M059J (cell line): ENCODE measurements at regions not wholly inside any gene's neighbourhood (a gene's known extent, or its start where the extent isn't known, plus 50 kb on each side); places are given as distances from the start of the nearest gene placed in this dataset.
"Not testable (repeated sequence)": the region's sequence is repeated elsewhere in the genome, so short reads cannot be mapped to it uniquely, and the experiment has no call there.

Experiments used
- DNase-seq: peaks from one replicate; pipeline ENCODE4 v3.0.0-alpha.2; 2012; ENCODE audit warnings: low read depth

DNA sequence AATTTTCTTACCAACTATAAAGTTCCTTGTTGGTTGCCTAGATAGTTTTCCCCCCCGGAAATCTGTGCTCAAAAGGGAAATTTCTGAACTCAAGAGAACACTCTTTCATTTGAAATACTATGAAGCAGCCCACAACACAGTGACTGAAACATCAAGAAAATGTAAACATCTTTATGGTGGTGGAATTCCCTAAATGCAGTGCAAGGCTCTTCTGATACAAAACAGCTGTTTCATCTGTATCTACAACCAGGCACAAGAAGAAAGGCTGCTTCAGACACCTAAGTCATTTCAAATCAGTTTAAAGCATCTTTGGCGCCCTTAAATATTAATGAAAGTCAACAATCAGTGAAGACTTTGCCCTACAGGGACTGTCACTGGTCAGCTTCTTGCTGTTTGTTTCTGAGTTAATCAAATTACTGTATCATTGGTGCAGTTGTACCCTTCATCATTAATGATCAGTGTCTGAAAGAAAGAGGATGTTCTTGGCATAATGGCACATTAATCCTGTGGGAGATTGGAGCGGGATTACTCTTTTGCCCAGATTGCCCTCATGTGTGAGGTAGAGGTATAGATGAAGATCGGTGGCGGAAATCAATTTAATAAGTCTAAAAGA is 947.0 kb downstream of the NR2F1-AS1 start:
- DNase-seq, result no peak

DNA sequence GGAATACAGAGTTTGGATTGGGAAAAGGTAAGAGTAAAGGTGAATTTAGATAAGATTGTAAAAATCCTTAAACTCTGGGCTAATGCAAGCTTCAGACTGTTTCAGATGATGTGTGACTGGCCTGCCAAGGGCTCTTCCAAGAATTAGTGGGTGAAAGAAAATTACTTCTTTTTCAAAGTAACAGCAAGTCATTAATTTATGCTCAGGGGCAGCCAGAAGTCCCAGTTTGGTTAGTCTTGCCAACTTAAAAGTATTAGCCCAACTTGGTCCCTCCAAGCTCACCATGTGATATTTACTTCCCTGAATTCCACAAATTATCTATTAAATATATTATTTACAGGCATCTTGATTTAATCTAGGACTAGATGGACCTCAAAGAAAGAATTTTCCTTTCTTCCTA is 947.8 kb downstream of the NR2F1-AS1 start:
- DNase-seq, result no peak

DNA sequence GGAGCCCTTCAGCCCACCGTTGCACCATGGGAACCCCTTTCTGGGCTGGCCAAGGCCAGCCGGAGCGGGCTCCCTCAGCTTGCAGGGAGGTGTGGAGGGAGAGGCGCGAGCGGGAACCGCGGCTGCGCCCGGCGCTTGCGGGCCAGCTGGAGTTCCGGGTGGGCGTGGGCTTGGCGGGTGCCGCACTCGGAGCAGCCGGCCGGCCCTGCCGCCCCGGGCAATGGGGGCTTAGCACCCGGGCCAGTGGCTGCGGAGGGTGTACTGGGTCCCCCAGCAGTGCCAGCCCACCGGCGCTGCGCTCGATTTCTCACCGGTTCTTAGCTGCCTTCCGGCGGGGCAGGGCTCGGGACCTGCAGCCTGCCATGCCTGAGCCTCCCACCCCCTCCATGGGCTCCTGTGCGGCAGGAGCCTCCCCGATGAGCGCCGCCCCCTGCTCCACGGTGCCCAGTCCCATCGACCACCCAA is 949.8 kb downstream of the NR2F1-AS1 start:
- not testable (repeated sequence) for DNase-seq

DNA sequence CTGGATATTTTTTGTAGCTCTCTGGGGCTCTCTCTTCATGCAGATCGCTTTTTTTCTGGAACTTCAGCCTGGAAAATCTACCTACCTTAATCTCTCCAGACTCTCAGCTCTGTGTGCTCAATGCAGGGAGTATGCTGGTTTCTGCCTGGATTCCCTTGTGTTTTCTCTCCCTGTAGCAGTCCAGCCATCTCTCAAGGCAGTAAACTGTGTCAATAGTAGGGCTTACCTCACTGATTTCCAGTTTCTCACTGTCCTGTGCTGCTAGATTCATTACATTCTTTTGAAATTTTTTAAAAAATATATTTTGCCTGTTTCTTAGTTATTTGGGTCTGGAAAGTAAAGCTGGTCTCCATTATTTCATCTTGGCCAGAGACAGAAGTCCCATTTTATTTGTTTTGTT is 951.4 kb downstream of the NR2F1-AS1 start:
- DNase-seq, result no peak

DNA sequence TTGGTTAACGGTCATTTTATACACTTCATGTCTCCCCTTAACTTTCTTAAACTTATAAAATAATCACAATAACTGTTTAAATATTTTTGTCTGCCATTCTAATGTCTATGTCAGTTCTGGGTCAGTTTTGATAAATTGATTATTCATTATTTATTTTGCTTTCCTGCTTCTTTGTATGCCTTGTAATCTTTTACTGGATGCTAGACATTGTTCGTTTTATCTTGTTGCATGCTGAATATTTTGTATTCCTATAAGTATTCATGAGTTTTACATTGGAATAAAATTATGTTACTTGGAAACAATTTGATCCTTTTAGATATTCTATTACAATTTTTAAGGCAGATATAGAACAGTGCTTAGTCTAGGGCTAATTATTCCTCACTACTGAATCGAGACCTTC is 952.0 kb downstream of the NR2F1-AS1 start:
- no peak for DNase-seq

DNA sequence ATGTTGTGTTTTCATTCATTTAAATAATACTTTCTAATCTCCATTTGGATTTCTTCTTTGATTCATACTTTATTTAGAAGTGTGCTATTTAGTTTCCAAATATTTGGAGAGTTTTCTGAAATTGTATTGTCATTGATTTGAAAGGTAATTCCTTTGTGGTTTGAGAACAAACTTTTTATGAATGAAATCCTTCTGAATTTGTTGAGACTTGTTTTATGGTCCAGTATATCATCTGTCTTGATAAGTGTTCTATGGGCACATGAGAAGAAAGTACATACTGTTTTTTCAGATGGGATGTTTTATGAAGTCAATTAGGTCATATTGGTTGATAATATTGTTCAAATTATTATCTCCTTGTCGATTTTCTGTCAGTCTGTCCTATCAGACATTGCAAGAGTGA is 953.8 kb downstream of the NR2F1-AS1 start:
- DNase-seq, result no peak

DNA sequence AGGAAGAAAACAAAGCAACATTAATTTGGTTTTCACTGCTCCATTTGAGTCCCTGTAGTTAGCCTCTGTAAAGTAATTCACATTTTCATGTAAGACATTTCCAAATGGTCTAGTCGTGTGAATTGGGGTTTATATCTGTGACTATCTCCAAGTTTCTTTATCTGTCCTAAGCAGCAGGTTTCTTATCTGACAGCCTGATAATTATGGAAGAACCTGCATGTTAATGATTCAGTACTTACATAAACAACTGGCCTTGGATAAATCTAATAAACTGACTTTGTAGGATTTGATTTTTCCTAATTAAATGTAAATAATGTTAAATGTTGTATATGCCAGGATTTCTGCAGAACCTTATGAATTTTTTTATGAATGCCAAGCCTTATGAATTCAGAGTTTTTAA is 964.9 kb downstream of the NR2F1-AS1 start:
- DNase-seq, result no peak

DNA sequence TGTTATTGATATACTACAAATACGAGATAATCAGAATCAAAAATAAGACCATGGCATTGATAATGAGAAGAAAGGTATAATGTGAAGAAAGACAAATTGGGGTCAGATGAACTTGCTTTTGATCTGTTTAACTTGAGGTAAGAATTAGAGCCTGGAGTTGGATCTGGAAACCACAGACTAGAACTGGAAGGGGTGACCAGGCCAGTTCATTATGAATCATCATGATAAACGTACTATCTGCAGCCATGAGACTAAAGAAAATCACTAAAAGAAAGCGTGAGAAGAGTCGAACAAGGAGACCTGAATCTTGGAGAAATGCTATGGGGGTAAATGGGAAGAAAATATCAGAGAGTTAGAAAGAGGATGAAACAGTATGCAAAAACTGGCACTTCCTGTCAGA is 967.5 kb downstream of the NR2F1-AS1 start:
- DNase-seq, result peak; percentile 81

DNA sequence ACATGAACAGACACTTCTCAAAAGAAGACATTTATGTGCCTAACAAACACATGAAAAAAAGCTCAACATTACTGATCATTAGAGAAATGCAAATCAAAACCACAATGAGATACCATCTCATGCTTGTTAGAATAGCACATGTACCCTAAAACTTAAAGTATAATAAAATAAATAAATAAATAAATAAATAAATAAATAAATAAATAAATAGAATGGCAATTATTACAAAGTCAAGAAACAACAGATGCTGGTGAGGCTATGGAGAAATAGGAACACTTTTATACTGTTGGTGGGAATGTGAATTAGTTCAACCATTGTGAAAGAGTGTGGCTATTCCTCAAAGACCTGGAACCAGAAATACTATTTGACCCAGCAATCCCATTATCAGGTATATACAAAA is 970.6 kb downstream of the NR2F1-AS1 start:
- DNase-seq, result not testable (repeated sequence)

DNA sequence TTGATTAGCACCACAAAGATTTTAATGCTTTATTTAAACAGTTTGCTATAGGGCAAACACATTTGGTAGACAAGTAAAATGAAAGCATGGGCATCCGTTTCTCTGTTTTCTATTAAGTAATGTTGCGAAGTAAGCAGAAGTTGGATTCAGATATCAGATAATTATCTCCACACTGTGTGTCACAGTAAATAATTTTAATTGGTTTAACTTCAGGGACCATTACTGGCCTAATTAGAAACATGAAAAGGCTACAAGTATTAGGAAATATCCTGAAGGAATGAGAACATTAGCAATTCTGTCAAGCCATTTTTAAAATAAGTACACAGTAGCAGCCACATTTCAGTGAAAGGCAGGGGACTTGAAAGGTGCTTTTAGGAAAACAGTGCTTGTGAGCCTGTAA is 975.4 kb downstream of the NR2F1-AS1 start:
- no peak for DNase-seq

DNA sequence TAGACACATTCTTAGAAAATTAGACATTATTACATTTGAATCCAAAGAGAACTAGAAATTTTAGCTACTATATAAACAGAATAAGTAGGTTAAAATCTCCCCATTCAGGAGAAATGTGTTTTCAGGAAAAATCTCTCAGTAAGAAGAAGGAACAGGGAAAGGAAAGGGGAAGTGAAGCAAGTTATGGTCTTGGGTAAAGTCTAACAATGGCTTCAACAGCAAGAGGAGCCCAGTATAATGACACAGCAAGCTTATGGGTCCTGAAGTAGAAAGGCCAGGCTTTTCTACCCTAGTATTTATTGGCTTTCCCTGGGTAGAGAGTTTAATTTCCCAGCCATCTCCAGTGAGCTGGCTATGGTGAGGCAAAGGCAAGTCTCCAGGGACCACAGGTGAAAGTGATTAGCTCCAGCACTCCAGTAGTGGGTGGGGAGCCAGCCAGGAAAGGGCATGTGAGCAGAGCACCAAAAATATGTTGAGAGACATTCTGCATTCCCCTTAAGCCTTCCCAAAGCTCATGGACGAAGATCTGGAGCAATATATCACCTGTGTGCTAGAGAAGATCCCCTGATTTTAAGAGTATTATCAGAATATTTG is 981.7 kb downstream of the NR2F1-AS1 start:
- no peak for DNase-seq

DNA sequence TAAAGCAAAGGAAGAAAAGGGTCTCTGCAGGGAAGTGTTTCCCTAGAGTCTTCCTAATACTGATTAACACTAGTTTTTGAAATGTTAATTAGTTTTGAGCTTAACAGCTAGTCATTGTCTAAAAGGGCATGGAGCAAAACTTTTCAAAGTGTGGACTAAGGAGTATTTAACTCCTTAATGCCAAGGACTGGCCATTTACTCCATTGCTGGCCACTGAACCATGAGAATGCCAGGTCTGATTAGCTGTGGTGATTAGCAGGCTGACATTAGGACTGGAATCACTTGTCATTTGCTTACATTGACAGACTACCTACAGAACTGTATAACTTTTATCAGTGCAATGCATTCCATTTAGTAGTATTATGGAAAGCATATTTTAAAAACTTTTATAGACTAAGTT is 987.0 kb downstream of the NR2F1-AS1 start:
- no peak for DNase-seq

DNA sequence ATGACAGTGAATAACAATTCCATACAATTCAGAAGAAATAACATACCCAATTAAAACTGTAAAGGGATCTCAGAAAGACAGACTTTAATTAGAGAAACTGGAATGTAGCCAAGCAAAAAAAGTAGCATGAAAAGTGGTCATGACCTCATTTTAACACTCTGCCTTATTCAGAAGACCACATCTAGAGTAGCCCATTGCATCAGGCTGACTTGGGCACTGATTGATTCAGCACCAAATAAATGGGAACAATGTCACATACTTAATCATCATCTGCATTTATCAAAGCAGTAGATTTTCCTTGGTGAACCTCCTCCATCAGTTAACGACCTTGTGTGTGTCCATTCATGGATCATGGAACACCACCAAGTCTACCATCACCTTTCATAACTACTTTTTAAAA is 992.1 kb downstream of the NR2F1-AS1 start:
- DNase-seq, result no peak

DNA sequence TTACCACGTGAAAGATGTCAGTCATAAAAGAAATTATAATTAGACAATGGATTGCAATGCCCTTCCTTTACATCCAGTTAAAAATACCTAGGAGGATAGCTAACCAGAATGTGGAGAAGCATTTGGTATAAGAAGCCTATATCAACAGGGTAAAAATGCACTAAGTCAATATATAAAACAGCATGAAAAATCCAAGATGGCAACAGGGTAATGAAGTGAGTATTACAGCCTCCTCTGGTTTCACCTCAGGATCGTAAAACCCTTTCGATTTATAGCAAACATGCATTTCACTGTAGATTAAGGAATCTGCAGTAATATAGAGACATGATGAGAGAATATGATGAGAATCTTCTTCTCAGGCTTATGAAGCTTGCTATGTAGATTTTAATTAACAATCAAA is 999.3 kb downstream of the NR2F1-AS1 start:
- no peak for DNase-seq

DNA sequence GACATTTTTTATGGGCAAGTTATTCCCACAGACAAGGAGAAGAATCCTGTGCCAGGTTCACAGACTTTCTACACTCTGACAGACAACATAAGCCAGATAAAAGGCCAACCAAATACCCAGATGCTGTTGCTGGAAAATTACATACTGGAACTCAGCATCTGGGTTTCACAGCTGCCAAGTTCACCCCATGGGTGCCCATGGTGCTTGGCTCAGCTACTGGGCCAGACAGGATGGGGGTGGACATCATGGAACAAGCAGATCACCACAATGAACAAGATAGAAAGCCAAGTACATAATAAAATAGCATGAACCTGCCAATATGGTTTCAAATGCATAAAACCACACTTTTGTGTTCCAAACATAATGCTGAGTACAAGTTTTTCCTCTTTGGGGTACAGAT is 999.8 kb downstream of the NR2F1-AS1 start:
- DNase-seq, result peak; percentile 3

DNA sequence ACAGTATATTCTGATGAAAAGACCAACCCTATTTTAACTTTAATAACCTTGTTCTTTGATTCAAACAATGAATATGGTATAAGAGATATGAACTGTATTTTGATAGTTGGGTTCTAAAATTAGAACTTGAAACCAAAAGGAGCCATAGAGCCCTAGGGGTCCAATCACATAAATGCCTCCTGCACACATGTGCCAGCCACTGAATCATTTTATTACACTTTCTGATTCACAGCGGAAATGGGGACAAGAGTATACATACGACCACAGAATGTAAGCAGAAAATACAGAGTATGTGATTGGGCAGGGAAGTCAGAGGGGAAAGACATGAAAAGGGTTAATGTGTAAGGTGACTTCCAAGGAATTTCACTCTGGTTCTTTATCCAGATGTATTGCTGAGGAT is 1000.2 kb downstream of the NR2F1-AS1 start:
- DNase-seq, result peak; percentile 57

DNA sequence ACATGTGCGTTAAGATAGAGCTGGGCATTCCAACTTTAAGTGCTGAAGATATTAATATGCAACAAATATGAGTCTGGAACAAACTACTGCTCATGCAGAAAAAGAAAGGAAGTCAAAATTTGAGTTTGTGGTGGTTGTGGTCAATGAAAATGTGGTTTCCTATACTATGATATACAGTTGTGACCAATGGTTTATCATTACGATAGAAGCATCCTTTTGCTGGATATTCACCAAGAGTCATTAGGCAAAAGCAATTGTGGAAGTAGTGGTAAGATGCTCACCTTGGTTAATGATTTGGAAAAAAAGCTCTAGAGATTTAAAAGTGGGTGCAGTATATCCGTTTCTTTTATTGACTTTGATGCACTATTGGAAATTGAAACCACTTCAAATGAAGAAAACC is 1007.0 kb downstream of the NR2F1-AS1 start:
- no peak for DNase-seq

DNA sequence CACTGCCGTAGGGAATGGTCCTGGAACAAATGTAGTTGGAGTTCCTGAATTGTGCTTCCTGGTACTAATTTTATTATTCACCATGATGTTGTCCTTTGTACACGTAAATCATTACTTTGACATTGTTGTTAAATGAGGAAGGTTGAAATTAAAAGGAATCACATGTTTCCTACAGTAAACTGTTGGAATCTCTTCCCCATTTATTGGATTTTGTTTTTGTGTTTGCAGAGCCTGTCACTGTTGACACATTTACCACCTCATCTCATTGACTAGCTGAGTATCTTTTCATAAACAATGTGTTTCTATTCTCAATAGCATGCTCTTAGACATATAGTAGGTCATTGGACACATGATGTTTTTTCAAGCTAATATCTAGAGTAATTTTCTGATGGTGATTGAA is 1012.5 kb downstream of the NR2F1-AS1 start:
- DNase-seq, result no peak

DNA sequence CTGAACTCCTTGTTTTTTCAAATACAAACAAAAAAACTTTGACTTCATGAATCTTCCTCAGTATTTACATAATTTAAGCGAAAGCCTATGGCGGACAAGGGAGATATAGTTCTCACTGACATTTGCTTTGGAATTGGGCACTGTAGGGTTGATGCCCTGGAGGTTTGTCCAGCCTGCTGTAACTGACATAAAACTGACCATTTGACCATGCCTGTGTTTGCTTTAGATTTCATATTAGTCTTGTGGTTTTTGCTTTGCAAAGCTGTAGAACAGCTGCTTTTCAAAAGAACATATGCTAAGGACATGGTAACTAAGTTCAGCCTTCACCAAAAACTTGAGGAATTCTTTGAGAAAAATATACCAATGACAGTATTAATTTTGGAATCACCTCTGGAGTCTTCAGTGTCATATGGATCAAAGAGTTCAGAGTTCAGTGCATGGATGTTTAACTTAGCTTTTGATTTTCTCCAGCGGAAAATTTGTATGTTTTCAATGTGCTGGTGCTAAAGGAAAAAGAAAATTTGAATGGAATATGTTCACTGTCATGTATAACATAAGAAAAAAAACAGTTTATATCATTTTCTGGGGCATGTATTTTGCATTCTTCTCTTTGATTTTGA is 1013.1 kb downstream of the NR2F1-AS1 start:
- no peak for DNase-seq

DNA sequence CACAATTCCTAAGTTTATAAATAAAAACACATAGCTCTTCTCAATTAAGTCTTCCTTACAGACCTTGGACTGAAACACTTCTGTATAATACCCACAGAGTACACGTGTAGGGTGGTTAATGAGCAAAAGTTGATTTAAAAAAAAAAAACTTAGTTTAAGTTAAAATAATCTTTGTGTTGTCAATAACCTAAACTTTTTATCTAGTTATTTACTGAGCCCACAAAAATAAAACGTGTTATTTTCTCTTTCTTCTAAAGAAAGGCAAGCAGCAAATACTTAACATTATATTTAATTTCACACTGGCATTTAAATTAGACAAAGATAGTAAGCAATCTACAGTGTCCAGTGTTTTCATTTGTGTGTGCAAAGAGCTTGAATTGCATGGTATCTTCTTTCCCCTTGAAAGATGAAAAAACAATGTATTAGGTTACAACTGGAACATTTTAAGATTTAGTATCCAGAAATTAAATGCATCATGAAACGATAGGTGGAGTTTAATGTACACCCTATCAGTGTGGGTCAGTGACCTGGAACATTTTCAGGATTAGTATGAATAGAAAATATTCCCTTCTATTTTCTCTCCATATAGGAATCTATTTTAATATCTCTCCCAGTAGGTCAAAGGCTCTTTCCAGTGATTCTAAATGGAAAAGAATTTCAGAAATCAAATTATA is 1014.8 kb downstream of the NR2F1-AS1 start:
- no peak for DNase-seq

DNA sequence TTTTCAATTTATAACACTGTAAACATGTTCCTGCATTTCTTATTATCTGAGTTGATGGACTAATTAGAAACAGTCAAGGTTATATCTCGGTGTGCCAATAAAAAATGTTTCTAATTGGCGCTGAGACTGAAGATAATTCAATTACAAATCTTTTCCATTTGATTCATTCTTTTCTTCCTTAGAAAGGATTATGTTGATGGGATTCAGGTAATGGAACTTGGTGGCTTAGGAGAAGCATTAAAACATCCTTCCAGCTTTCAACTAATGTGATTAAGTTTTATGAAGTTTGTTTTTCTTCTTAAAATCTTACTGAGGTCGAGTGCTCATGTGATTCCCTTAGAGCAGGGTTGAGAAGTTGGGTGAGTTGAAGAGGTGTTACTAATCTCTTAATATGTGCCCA is 1015.3 kb downstream of the NR2F1-AS1 start:
- no peak for DNase-seq

DNA sequence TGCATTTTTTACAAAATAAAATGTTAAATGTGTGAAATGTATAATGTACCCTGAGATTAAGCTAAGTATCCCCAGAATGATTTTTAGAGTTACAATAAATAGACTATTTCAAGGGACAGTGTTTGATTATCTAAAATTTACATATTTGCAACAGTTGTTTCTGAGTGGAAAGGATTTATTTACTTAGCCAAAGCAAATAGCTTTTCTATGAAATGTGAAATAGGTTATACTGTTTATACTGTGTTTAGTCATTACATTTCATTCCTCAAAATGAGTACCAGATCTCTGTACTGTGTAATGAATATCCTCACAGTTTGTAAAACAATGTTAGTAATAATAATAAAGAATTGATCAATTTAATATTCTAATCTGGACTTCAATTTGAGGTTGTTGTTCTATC is 1019.0 kb downstream of the NR2F1-AS1 start:
- no peak for DNase-seq

DNA sequence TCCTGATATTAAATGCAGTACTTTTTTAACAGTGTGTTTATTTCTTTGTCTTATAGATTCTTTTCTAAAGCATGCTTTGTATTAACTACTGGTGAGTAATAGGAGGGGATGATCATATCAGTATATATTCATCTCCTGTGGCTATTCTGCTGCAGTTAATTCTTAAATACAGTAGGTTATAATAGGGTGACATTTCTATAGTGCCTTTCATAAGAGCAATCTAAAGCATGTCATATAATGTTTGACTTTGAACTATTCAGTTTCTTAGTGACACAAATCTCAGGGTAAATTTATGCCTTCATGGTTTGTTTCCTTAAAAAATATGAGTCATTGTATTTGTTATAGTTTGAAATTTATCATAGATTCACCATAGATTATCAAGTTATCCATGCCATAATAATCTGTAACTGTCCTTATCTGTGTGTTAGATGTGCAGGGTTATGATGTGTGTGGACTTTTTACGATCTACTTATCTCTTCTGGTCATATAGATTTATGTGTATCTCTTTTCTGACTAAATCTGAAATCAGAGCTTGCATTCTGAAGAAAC is 1019.5 kb downstream of the NR2F1-AS1 start:
- DNase-seq, result no peak
